GM21526 (cell line): ENCODE measurements at regions not wholly inside any gene's neighbourhood (a gene's known extent, or its start where the extent isn't known, plus 50 kb on each side); places are given as distances from the start of the nearest gene placed in this dataset.
"Not testable (repeated sequence)": the region's sequence is repeated elsewhere in the genome, so short reads cannot be mapped to it uniquely, and the experiment has no call there.

Experiments used
- ATAC-seq: cut with Tn5 transposase; IDR thresholded peaks from one replicate; pipeline ENCODE4 v1.9.1; 2021; ENCODE audit warnings: moderate library complexity; ENCODE audit not compliant: unreplicated experiment, low FRiP score

GRCh38 chr2:103166456-103167324 lies 404.9 kb downstream of the TMEM182 start:
- ATAC-seq: no peak

GRCh38 chr2:103167599-103167998 lies 405.8 kb downstream of the TMEM182 start:
- ATAC-seq: no peak

DNA sequence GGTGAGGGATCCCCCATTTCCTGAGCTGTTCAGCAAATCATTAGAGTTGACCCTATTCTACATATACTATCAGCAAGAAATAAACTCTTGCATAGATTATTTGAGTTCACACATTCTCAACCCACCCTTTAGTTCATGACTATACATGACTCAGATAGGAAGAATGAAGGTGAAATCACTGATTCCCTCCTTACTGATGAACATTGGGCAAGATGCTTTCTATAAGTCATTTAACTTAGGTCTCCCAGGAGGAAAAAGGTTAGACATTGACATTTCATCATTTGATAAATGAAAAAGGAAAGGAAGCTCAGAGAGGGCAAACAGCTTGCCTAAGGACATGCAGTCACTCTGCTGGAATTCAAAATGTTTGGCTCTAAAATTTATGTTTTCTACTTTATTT lies 408.0 kb downstream of the TMEM182 start:
- no peak for ATAC-seq

- no peak for ATAC-seq
Measured at GRCh38 chr2:103172821-103173220, 411.0 kb downstream of the TMEM182 start.

DNA sequence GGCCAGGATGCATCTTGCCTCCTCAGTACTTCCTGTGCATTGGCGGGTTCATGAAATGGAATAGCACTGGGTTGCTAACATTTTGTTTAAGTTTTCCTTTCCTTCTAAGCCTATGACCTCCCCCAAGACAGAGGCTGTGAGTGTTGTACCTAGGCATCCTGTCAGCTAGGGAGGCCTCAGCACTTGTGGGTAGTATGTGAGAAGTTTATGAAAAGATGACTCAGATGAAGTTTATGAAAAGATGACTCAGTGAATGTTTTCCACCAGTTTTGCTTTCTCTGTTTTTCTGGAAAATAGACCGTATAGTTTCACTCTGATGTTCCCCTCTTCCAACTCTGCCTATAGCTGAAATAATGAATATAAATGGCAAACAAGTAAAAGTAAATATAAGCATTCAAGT lies 412.9 kb downstream of the TMEM182 start:
- no peak for ATAC-seq

- no peak for ATAC-seq
Measured at GRCh38 chr2:103176294-103176915, 414.6 kb downstream of the TMEM182 start.

- no peak for ATAC-seq
Measured at GRCh38 chr2:103179798-103180197, 418.0 kb downstream of the TMEM182 start.

GRCh38 chr2:103183061-103183460 lies 421.2 kb downstream of the TMEM182 start:
- ATAC-seq: no peak

- no peak for ATAC-seq
Measured at GRCh38 chr2:103196802-103197201, 435.0 kb downstream of the TMEM182 start.

GRCh38 chr2:103200774-103201173 lies 438.9 kb downstream of the TMEM182 start:
- ATAC-seq: not testable (repeated sequence)

DNA sequence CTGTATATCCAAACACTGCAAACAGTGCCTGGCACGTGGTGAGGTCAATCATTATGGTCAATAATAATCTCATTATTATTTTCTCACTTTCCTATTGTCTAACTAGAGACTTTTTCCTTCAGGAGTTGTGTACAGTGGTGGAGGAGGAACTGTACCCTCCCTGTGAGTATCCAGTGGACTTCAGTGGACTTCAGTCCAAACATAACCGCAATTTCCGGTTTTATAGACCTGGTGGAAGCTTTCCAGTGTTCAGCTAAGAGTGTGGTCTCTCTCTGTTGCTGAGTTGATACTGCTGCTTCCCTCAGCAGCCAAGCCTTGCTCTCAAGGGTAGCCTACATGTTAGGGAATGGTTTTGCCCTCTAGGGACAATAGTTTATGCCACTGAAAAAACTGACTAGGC lies 447.1 kb downstream of the TMEM182 start:
- ATAC-seq: no peak

DNA sequence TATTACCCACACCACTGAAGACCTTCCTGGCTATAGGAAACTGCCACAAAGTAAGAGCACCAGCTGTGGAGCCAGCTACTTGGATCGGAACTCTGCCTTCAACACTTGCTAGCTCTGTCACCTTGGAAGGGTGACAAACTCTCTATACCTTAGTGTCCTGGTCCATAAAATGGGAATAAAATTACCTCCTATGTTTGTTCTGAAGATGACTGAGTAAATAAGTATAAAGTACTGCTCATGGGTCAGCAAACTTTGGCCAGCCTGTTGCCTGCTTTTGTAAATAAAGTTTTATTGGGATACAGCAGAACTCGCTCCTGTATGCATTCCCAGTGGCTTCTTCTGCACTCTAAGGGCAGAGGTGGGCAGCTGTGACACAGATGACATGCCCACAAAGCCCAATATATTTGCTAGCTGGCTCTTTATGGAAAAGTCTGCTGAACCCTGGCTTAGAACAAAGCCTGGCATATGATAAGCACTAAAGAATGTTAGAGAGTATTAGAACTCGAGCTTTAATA lies 451.3 kb downstream of the TMEM182 start:
- ATAC-seq: no peak

- no peak for ATAC-seq
Measured at GRCh38 chr2:103218516-103218915, 456.7 kb downstream of the TMEM182 start.

DNA sequence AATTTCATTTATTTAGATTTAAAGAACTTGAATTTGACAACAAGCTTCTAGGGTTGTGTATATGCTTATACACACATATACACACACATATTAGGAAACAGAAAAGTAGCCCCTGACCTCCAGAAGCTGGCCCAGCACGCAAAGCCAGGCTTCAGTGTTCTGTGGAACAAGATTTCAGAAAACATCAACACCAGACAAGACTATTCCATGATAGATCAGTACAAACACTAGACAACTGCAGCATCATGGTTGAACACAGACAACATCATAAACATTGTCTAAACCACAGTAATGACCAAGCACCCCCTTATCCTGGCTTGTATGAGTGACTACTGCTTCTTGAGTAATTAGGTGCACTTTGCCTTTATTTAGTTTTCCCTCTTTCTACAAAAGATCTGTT lies 457.6 kb downstream of the TMEM182 start:
- no peak for ATAC-seq

DNA sequence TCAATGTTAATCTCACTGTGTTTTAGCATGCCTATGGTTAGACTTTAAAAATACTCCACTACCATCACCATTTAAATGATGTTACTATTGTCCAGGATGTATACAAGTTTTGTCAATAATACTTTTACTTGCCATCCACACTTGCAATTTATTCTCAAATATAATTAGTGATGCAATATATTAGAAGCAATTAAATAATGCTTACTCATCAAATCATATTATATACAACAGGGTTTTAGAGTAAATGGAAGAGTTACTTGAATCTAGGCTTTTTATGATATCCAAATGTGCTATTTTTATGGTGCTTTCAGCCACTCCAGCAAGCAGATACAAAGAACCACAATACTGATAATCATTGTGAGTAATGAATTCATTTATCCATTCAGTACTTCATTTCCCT lies 461.1 kb downstream of the TMEM182 start:
- no peak for ATAC-seq

GRCh38 chr2:103230796-103231195 lies 469.0 kb downstream of the TMEM182 start:
- ATAC-seq: no peak

DNA sequence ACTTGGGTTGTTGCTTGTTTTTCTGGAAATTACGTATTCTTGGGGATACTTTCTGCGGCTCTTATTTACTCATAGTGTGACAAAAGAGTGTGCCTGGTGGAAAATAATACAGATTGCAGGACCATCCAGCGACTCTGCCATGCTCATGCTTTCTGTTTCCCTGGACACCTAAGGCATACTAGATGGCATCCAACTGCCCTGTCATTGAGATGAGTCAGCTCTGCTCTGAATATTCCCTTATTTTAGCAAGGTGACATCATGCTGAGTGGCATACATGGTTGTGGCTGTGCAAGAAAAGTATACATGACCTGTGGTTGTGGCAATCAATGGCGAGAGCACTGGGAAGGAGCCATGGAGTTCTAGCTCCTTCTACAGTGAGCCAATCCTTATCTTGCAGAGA lies 471.0 kb downstream of the TMEM182 start:
- no peak for ATAC-seq

- ATAC-seq: no peak
Measured at GRCh38 chr2:103233691-103234090, 471.9 kb downstream of the TMEM182 start.

DNA sequence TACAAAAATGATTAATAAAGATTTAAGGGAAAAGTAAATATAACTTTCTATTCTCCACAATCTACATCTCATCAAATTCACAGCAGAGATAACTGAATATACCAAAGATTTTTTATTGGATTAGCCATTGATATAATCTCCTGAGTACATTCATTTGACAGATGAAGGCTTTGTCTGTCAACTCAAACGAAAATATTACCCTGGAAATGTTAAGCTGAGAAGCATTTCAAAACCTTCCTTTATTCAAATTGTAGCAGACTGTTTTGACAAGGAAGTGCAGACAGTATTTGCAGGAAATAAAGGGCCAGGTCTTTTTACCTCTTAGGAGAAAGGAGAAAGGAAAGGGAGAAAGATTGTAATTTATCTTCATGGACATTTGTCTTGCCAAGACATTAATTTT lies 473.5 kb downstream of the TMEM182 start:
- no peak for ATAC-seq

- no peak for ATAC-seq
Measured at GRCh38 chr2:103249462-103249861, 487.6 kb downstream of the TMEM182 start.

GRCh38 chr2:103252781-103253180 lies 490.9 kb downstream of the TMEM182 start:
- ATAC-seq: no peak

DNA sequence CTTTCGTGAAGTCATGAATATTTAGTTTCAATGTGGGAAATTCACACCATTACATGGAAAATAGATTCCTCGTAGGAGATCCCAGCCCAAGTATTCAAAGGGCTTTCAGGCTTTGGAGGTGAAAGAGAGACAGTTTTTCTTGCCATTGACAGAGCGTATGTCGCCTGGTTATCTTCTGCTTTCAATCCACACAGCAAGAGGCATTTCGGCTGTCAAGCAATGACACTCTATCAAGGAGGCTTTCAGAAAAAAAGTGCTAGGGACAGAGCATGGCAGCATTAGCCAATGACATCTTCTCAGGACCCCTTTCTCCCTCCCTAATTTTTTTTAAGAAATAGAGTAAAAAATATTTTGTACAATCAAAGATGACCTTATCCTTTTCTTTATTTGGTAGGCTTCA lies 492.8 kb downstream of the TMEM182 start:
- ATAC-seq: no peak
